ENCODE measurements at regions not wholly inside any gene's neighbourhood (a gene's known extent, or its start where the extent isn't known, plus 50 kb on each side); places are given as distances from the start of the nearest gene placed in this dataset.

DNA sequence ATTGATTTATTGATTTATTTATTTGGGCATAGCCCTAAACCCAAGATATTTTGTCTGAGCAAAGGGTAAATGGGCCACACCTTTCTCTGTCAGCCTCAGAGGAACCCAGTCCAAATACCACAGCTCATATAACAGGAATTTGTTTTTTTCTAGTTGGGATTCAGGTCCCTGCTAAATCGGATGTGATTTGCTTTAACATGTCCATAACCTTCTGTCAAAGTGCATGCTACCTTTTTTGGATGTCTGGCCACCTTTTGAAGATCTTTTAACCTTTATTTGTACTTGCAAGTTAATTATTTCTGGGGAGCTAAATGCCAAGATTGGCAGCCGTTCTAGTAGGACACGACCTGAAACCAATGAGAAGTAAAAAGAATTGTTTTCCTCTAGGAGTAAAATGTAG lies 303.2 kb upstream of the UBE2E3 start:
- ChIA-PET POLR2A (no interaction called here), CTCF (interaction anchor here (2.0 kb wide), 1 partner anchor 16 kb away, joined by 7 read pairs; no protein-coding TSS in a partner anchor)
- Histone ChIP-seq H3K4me3 (ENCODE audit: low read depth, low read length) (no peak overlapping the region), H3K27me3 (ENCODE audit: control insufficient read depth, insufficient read depth, low read length) (no peaks in the 10 kb centered on the region), H3K9me3 (ENCODE audit: control insufficient read depth, insufficient read depth, low read length) (no peaks in the 10 kb centered on the region), H3K27ac (ENCODE audit: low read depth, low read length) (no peak overlapping the region)
- TF ChIP-seq, protein P1, sequence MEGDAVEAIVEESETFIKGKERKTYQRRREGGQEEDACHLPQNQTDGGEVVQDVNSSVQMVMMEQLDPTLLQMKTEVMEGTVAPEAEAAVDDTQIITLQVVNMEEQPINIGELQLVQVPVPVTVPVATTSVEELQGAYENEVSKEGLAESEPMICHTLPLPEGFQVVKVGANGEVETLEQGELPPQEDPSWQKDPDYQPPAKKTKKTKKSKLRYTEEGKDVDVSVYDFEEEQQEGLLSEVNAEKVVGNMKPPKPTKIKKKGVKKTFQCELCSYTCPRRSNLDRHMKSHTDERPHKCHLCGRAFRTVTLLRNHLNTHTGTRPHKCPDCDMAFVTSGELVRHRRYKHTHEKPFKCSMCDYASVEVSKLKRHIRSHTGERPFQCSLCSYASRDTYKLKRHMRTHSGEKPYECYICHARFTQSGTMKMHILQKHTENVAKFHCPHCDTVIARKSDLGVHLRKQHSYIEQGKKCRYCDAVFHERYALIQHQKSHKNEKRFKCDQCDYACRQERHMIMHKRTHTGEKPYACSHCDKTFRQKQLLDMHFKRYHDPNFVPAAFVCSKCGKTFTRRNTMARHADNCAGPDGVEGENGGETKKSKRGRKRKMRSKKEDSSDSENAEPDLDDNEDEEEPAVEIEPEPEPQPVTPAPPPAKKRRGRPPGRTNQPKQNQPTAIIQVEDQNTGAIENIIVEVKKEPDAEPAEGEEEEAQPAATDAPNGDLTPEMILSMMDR (IDR thresholded peaks at IDR 0.05; ENCODE audit: low read depth, low read length) = no peak
- no peak for DNase-seq (ENCODE audit: low read depth, low spot score)

DNA sequence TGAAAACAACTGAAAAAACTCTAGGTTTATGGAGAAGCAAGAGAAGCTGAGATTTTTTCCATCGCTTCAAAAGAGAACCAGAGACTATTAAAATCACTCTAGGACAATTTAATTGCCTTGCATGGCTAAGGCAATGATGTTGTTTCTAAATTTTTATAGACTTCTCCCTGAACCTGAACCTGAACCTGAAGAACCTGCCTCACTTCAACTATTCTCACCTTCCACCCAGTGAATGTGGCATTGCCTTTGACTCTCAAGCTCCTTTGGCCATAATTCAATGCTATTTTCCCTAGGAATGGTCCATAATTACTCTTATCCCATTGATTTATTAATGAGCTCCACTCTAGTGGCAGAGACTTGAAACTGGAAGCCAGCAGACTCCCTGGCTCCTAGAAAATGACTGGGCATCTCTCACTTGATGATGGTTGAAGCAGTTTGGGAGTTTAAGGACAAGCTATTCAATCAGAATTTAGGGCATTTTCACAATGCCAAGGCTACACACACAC lies 303.8 kb upstream of the UBE2E3 start:
- CTCF ChIA-PET = interaction anchor here (0.7 to 2.0 kb wide), 2 partner anchors 17 to 192 kb away, joined by 3 to 7 read pairs; no protein-coding TSS in a partner anchor

DNA sequence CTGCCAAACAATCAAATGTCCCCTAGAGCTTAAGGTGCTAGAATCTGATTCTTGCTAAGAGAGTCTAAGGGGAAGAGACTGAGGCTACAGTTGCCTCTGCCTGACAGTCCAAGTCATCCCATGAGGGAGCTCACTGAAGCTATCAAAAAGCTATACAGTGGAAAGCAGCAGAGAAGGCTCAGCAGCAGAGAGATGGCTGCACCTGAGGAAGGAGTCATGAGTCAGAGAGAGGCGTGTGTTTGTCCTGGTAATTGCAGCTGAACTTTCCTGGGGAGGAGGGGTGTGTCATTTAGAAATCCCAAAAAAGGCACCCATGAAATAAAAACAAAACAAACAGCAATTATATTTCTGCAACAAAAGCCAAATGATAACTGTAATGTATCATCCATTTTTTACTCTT lies 305.2 kb upstream of the UBE2E3 start:
- POLR2A ChIA-PET = interaction anchor here (0.7 kb wide), 1 partner anchor 16 kb away, joined by 3 read pairs; no protein-coding TSS in a partner anchor
- DNase-seq (ENCODE audit: low read depth, low spot score) = no peak
- no peaks in the 10 kb centered on the region for H3K27me3 ChIP-seq (ENCODE audit: control insufficient read depth, insufficient read depth, low read length)
- TF ChIP-seq, protein P1 (IDR thresholded peaks at IDR 0.05; ENCODE audit: low read depth, low read length) = no peak
- H3K27ac ChIP-seq (ENCODE audit: low read depth, low read length) = no peak overlapping the region
- H3K9me3 ChIP-seq (ENCODE audit: control insufficient read depth, insufficient read depth, low read length) = no peaks in the 10 kb centered on the region
- CTCF ChIA-PET = interaction anchor here (0.7 kb wide), 1 partner anchor 335 kb away, joined by 3 read pairs; no protein-coding TSS in a partner anchor
- no peak overlapping the region for H3K4me3 ChIP-seq (ENCODE audit: low read depth, low read length)

More for the DNA sequence above, 303.8 kb upstream of the UBE2E3 start:
- POLR2A ChIA-PET = no interaction called here
- H3K27ac ChIP-seq (ENCODE audit: low read depth, low read length) = no peak overlapping the region
- TF ChIP-seq, protein P1 (IDR thresholded peaks at IDR 0.05; ENCODE audit: low read depth, low read length) = no peak
- H3K9me3 ChIP-seq (ENCODE audit: control insufficient read depth, insufficient read depth, low read length) = no peaks in the 10 kb centered on the region
- no peak overlapping the region for H3K4me3 ChIP-seq (ENCODE audit: low read depth, low read length)
- H3K27me3 ChIP-seq (ENCODE audit: control insufficient read depth, insufficient read depth, low read length) = no peaks in the 10 kb centered on the region
- no peak for DNase-seq (ENCODE audit: low read depth, low spot score)

DNA sequence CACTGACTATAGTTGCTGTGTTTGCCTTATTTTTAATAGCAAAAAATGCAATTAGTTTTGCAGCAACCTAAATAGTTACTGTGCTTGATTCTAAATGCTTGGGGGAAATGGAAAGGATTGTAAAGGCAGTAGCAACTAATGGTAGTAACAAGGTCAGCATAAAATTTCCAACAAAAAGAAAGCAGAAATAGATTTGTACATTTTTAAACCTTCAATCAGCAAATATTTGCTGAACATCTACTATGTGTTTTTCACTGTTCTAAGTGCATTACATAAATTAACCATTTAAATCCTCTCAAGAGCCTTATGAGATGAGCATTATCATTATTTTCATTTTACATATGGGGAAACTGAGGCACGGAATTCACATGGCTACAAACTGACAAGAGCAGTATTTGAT lies 308.0 kb upstream of the UBE2E3 start:
- Histone ChIP-seq H3K9me3 (ENCODE audit: control insufficient read depth, insufficient read depth, low read length) (no peaks in the 10 kb centered on the region), H3K27me3 (ENCODE audit: control insufficient read depth, insufficient read depth, low read length) (no peaks in the 10 kb centered on the region), H3K4me3 (ENCODE audit: low read depth, low read length) (no peak overlapping the region), H3K27ac (ENCODE audit: low read depth, low read length) (no peak overlapping the region)
- TF ChIP-seq, protein P1 (IDR thresholded peaks at IDR 0.05; ENCODE audit: low read depth, low read length) = no peak
- DNase-seq (ENCODE audit: low read depth, low spot score) = no peak
- ChIA-PET CTCF (no interaction called here), POLR2A (no interaction called here)

DNA sequence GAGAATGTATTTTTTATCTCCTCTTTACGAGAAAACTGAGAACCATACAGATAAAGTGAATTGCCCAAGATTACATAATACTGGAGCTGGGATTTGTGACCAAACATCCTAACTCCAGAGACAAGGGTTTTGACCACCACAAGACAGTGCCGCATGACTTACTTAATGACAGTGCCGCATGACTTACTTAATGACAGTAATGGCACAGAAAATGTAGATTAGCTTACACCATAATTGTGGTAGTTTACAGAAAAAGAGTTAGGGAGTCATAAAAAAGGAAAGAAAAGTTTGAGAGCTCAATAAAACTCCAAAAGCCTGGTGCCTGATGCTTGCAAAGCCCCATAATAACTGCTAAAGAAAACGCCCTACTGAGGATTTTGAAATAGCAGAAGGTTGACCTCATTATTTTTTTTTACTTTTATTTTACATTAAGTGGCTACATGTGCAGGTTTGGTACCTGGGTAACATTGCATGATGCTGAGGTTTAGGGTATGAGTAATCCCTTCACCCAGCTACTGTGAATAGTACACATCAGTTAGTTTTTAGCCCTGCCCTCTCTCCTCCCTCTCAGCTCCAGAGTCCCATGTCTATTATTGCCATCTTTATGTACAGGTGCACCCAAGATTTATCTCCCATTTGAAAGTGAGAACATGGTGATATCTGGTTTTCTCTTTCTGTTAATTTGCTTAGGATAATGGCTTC lies 310.0 kb upstream of the UBE2E3 start:
- no peak for DNase-seq (ENCODE audit: low read depth, low spot score)
- TF ChIP-seq, protein P1 (IDR thresholded peaks at IDR 0.05; ENCODE audit: low read depth, low read length) = no peak
- no peaks in the 10 kb centered on the region for H3K9me3 ChIP-seq (ENCODE audit: control insufficient read depth, insufficient read depth, low read length)
- H3K27me3 ChIP-seq (ENCODE audit: control insufficient read depth, insufficient read depth, low read length) = no peaks in the 10 kb centered on the region
- no peak overlapping the region for H3K27ac ChIP-seq (ENCODE audit: low read depth, low read length)
- ChIA-PET POLR2A (no interaction called here), CTCF (no interaction called here)
- H3K4me3 ChIP-seq (ENCODE audit: low read depth, low read length) = no peak overlapping the region
